HCT116 (cell line): ENCODE measurements at regions not wholly inside any gene's neighbourhood (a gene's known extent, or its start where the extent isn't known, plus 50 kb on each side); places are given as distances from the start of the nearest gene placed in this dataset.

ENCODE experiments used
- CTCF ChIP-seq, 3 experiments: fragments of 200-600 bp in 1 of 3; sonication (generic) in 1 of 3; IDR thresholded peaks in 2 of 3; conservative IDR thresholded peaks in 1 of 3; 2 replicates each; pipeline ENCODE4 v1.5.1; 2012 to 2017; ENCODE audit warnings: low read depth in 2 of 3, low read length in 2 of 3, antibody characterized with exemption in 1 of 3, borderline replicate concordance in 1 of 3, control low read depth in 1 of 3, mild to moderate bottlenecking in 1 of 3, mixed read lengths in 1 of 3, mixed run types in 1 of 3, moderate library complexity in 1 of 3; ENCODE audit not compliant: insufficient read depth in 1 of 3
- EZH2phosphoT487 ChIP-seq: fragments of 200-600 bp; IDR thresholded peaks from 2 replicates; pipeline ENCODE4 v1.6.1; 2018; ENCODE audit warnings: antibody characterized with exemption, borderline replicate concordance
- SP1 ChIP-seq: IDR thresholded peaks from 2 replicates; pipeline ENCODE4 v1.6.1; 2012; ENCODE audit warnings: low read depth
- YY1 ChIP-seq: IDR thresholded peaks from 2 replicates; pipeline ENCODE4 v1.6.1; 2011; ENCODE audit warnings: low read length, low read depth, moderate library complexity, mild to moderate bottlenecking; ENCODE audit not compliant: insufficient replicate concordance; ENCODE audit errors: extremely low read depth

- TF ChIP-seq CTCF (IDR thresholded peaks at IDR 0.05 in 2 of 3, conservative IDR thresholded peaks at IDR 0.05 in 1 of 3; ENCODE audit: borderline replicate concordance in 1 of 3, insufficient read depth in 1 of 3, low read depth in 2 of 3, low read length in 2 of 3): no peak
- no peak for TF ChIP-seq YY1
- no peak for TF ChIP-seq SP1
- no peak for TF ChIP-seq EZH2phosphoT487
Observed at GRCh38 chr10:29914986-29915785, 144.2 kb downstream of the JCAD start.
